Memory B cell (primary cell): ENCODE measurements at regions not wholly inside any gene's neighbourhood (a gene's known extent, or its start where the extent isn't known, plus 50 kb on each side); places are given as distances from the start of the nearest gene placed in this dataset.

Source experiments
- ATAC-seq: fragments of 150-1000 bp; cut with Tn5 transposase; 2 replicates; pipeline ENCODE4 v1.10.0; 2021; ENCODE audit warnings: low read depth, mild to moderate bottlenecking, moderate library complexity
- DNase-seq, 2 donors: peaks; one replicate each; pipeline ENCODE4 v3.0.0; 2022; ENCODE audit warnings: low spot score in 2 of 2
- H3K27ac Mint-ChIP-seq: one replicate; pipeline ENCODE4 v1.8.0; 2022; ENCODE audit warnings: mild to moderate bottlenecking, moderate library complexity, mixed read lengths
- H3K27me3 Mint-ChIP-seq: one replicate; pipeline ENCODE4 v1.8.0; 2022; ENCODE audit warnings: mixed read lengths
- H3K36me3 Mint-ChIP-seq: one replicate; pipeline ENCODE4 v1.8.0; 2022; ENCODE audit warnings: mild to moderate bottlenecking, mixed read lengths
- H3K4me1 Mint-ChIP-seq: one replicate; pipeline ENCODE4 v1.8.0; 2022; ENCODE audit warnings: mixed read lengths
- H3K4me3 Mint-ChIP-seq: one replicate; pipeline ENCODE4 v1.8.0; 2022; ENCODE audit warnings: mild to moderate bottlenecking, moderate library complexity, mixed read lengths
- H3K9me3 Mint-ChIP-seq: one replicate; pipeline ENCODE4 v1.8.0; 2022; ENCODE audit warnings: mixed read lengths

- Mint-ChIP-seq H3K27ac (no peak overlapping the region), H3K4me3 (no peak overlapping the region), H3K27me3 (peaks cover 9% of the 10 kb centered on the region)
Observed at GRCh38 chr5:154107010-154107409, 68.2 kb downstream of the MFAP3 start.

DNA sequence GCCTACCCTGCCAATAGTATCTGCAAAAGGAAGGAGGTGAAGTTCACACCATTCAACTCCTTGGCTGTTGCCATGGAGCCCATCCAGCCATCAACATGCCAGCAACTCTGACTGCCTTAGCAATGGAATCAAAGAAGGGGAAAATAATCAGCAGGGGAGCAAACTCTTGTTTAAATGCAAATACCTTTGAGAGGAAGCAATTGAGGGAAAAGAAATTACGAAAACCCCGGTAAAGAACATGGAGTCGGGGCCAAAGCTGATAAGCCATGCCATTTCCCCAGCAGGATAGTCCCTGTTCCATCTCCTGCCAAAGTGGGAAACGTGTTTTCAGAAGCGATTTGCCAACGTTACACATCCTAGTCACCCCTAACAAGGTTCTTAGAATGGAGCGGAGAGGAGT, 69.0 kb downstream of the MFAP3 start:
- peaks cover 11% of the 10 kb centered on the region for H3K4me1 Mint-ChIP-seq
- H3K4me3 Mint-ChIP-seq: no peak overlapping the region
- DNase-seq (no peak), ATAC-seq (no peak)
- no peak overlapping the region for H3K27ac Mint-ChIP-seq
- H3K36me3 Mint-ChIP-seq: no peaks in the 10 kb centered on the region
- no peaks in the 10 kb centered on the region for H3K9me3 Mint-ChIP-seq
- peaks cover 9% of the 10 kb centered on the region for H3K27me3 Mint-ChIP-seq

More at GRCh38 chr5:154107010-154107409, 68.2 kb downstream of the MFAP3 start:
- no peaks in the 10 kb centered on the region for H3K36me3 Mint-ChIP-seq
- ATAC-seq (no peak), DNase-seq (no peak)
- H3K9me3 Mint-ChIP-seq: no peaks in the 10 kb centered on the region
- peaks cover 8% of the 10 kb centered on the region for H3K4me1 Mint-ChIP-seq

- Mint-ChIP-seq H3K27ac (no peak overlapping the region), H3K27me3 (peaks cover 10% of the 10 kb centered on the region), H3K4me3 (no peak overlapping the region), H3K9me3 (no peaks in the 10 kb centered on the region), H3K36me3 (no peaks in the 10 kb centered on the region), H3K4me1 (peaks cover 11% of the 10 kb centered on the region)
- ATAC-seq (no peak), DNase-seq (no peak)
Observed at GRCh38 chr5:154109416-154110106, 70.8 kb downstream of the MFAP3 start.

DNA sequence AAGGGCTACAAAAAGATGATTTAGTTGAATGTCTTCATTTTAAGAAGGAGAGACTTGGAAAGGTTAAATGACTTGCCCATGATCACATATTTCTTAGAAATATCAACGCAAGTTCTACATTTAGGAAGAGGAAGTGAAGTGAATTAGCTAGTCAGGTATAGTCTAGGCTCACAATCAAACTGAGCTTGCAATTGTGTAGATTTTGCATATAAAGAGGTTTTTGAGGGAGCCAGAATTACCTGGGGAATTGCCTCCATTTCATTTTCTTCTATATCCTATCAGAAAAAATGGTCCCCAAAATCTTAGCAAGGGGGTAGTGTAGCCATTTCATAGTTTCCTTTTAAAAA, 71.3 kb downstream of the MFAP3 start:
- Mint-ChIP-seq H3K27me3 (peaks cover 13% of the 10 kb centered on the region), H3K4me3 (no peak overlapping the region), H3K9me3 (no peaks in the 10 kb centered on the region), H3K36me3 (no peaks in the 10 kb centered on the region), H3K4me1 (peaks cover 11% of the 10 kb centered on the region), H3K27ac (no peak overlapping the region)
- DNase-seq (no peak), ATAC-seq (no peak)

DNA sequence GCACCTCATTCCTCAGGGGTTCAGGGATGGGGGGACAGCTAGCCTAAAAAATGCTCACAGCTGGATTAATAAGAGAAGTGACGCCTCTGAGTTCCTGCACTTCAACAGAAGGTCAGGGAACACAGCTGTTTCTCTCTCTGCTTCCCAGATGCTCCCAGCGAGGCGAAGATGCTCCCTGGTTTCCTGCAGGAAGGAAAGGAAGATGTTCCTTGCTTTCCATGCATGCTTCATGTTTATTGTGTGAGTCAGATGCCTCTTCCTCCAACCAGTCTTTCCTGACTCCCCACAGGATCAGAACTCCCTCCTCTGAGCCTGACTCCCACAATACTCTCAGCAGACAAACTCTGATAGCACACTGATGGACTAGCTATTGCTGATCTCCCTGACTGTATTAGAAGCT, 71.9 kb downstream of the MFAP3 start:
- no peak overlapping the region for H3K27ac Mint-ChIP-seq
- H3K27me3 Mint-ChIP-seq: peaks cover 14% of the 10 kb centered on the region
- H3K36me3 Mint-ChIP-seq: no peaks in the 10 kb centered on the region
- no peaks in the 10 kb centered on the region for H3K9me3 Mint-ChIP-seq
- DNase-seq: no peak
- no peak for ATAC-seq
- H3K4me1 Mint-ChIP-seq: peaks cover 11% of the 10 kb centered on the region
- no peak overlapping the region for H3K4me3 Mint-ChIP-seq

- peaks cover 13% of the 10 kb centered on the region for H3K27me3 Mint-ChIP-seq
- H3K4me3 Mint-ChIP-seq: no peak overlapping the region
- no peaks in the 10 kb centered on the region for H3K9me3 Mint-ChIP-seq
- no peak overlapping the region for H3K27ac Mint-ChIP-seq
- no peaks in the 10 kb centered on the region for H3K36me3 Mint-ChIP-seq
- DNase-seq: no peak
- no peak for ATAC-seq
- peaks cover 11% of the 10 kb centered on the region for H3K4me1 Mint-ChIP-seq
Observed at GRCh38 chr5:154111214-154111613, 72.4 kb downstream of the MFAP3 start.

DNA sequence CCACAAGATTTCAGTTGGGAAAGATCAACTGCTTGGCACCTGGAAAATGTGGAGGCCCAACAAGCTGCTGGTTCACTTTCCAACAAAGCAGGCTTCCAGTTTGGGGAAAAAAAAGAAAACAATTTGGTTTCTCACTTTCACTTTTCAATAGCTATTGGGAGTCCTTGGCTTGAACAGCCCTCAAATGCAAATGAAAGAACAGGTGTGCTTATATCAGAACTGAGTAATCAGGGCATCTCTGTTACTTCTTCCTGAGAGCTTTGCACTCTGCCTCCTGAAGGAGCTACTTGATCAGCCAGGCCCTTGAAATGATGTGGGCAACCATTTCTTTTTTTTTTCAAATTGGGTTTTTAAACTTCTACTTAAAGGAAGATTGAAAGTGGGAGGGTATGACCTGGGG, 73.5 kb downstream of the MFAP3 start:
- Mint-ChIP-seq H3K4me1 (peaks cover 11% of the 10 kb centered on the region), H3K27ac (no peak overlapping the region), H3K36me3 (no peaks in the 10 kb centered on the region), H3K9me3 (no peaks in the 10 kb centered on the region), H3K4me3 (no peak overlapping the region), H3K27me3 (peaks cover 14% of the 10 kb centered on the region)
- ATAC-seq (no peak), DNase-seq (no peak)

- Mint-ChIP-seq H3K4me1 (peaks cover 17% of the 10 kb centered on the region), H3K27ac (no peak overlapping the region), H3K36me3 (peaks cover 1% of the 10 kb centered on the region), H3K4me3 (no peak overlapping the region), H3K9me3 (no peaks in the 10 kb centered on the region), H3K27me3 (peaks cover 22% of the 10 kb centered on the region)
- ATAC-seq: no peak
- DNase-seq: no peak
Observed at GRCh38 chr5:154115291-154115690, 75.2 kb upstream of the GALNT10 start.

DNA sequence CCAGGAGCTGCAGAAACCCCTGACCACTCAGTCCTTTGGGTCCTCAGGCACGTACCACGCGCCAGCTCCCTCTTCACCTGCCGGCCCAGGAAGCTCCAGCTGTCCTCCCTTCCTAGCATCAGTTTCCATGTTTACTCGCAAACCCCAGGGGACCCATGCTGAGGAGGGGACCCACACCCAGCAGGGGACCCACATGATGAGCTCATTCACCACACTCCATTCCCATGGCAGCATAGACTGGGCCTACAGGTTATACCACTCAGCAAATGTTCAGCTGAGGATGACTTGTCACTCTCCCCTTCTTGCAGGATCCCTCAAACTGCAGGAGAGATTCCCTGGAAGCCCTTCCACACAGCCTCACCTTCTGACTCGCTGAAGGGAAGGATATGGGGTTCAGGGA, 73.5 kb upstream of the GALNT10 start:
- no peak overlapping the region for H3K4me3 Mint-ChIP-seq
- H3K36me3 Mint-ChIP-seq: peaks cover 1% of the 10 kb centered on the region
- H3K9me3 Mint-ChIP-seq: no peaks in the 10 kb centered on the region
- ATAC-seq: no peak
- H3K4me1 Mint-ChIP-seq: peaks cover 14% of the 10 kb centered on the region
- peaks cover 23% of the 10 kb centered on the region for H3K27me3 Mint-ChIP-seq
- no peak overlapping the region for H3K27ac Mint-ChIP-seq
- DNase-seq: no peak

- Mint-ChIP-seq H3K9me3 (no peaks in the 10 kb centered on the region), H3K4me1 (peaks cover 11% of the 10 kb centered on the region), H3K36me3 (peaks cover 1% of the 10 kb centered on the region), H3K27me3 (peaks cover 26% of the 10 kb centered on the region), H3K27ac (no peak overlapping the region), H3K4me3 (no peak overlapping the region)
- ATAC-seq (no peak), DNase-seq (no peak)
Observed at GRCh38 chr5:154117930-154118329, 72.6 kb upstream of the GALNT10 start.

DNA sequence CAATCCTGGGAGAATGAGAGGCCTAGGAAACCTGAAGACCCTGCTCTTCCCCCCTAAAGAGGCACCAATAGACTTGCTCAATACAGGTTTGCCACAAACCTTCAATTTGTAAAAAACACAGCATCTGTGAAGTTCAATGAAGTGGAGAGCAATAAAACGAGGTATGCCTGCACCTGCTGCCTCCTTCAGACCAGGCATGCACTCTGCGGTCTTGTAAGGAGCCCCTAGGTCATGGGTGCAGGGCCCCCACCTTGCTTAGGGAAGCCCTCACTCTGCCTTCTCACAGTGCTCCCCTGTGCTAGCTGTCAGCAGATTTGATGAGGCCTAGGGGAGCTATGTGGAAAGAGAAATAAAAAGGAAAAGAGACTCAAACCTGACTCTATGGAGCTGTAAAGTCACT, 72.1 kb upstream of the GALNT10 start:
- H3K9me3 Mint-ChIP-seq: peaks cover 2% of the 10 kb centered on the region
- ATAC-seq (peak; percentile 59), DNase-seq (no peak)
- peaks cover 3% of the 10 kb centered on the region for H3K36me3 Mint-ChIP-seq
- peaks cover 28% of the 10 kb centered on the region for H3K27me3 Mint-ChIP-seq
- H3K4me1 Mint-ChIP-seq: peaks cover 11% of the 10 kb centered on the region
- no peak overlapping the region for H3K27ac Mint-ChIP-seq
- no peak overlapping the region for H3K4me3 Mint-ChIP-seq

- Mint-ChIP-seq H3K36me3 (peaks cover 7% of the 10 kb centered on the region), H3K4me1 (peaks cover 11% of the 10 kb centered on the region), H3K27ac (no peak overlapping the region), H3K4me3 (no peak overlapping the region), H3K9me3 (peaks cover 5% of the 10 kb centered on the region), H3K27me3 (peaks cover 29% of the 10 kb centered on the region)
- peak; percentile 3 to 15 for DNase-seq
- ATAC-seq: peak; percentile 82
Observed at GRCh38 chr5:154118893-154119336, 71.6 kb upstream of the GALNT10 start.

DNA sequence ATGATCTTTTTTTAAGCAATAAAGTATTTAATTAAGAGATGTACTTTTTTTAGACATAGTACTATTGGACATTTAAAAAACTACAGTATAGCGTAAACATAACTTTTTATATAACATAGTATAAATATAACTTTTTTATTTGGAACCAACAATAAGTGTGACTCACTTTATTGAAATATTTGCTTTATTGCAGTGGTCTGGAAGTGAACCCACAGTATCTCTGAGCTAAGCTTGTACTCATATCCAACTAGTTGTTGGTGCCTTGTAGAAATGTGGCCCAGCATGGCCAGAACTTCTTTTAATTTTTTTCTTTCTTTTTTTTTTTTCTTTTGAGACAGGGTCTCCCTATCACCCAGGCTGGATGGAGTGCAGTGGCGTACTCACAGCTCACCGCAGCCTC, 61.5 kb upstream of the GALNT10 start:
- Mint-ChIP-seq H3K4me1 (no peaks in the 10 kb centered on the region), H3K9me3 (peaks cover 8% of the 10 kb centered on the region), H3K36me3 (peaks cover 9% of the 10 kb centered on the region), H3K4me3 (no peak overlapping the region), H3K27me3 (peaks cover 24% of the 10 kb centered on the region), H3K27ac (no peak overlapping the region)
- ATAC-seq (no peak), DNase-seq (no peak)

GRCh38 chr5:154129921-154130320, 60.6 kb upstream of the GALNT10 start:
- H3K36me3 Mint-ChIP-seq: peaks cover 3% of the 10 kb centered on the region
- H3K9me3 Mint-ChIP-seq: peaks cover 4% of the 10 kb centered on the region
- H3K27ac Mint-ChIP-seq: no peak overlapping the region
- H3K27me3 Mint-ChIP-seq: peaks cover 18% of the 10 kb centered on the region
- H3K4me1 Mint-ChIP-seq: no peaks in the 10 kb centered on the region
- no peak for ATAC-seq
- no peak for DNase-seq
- H3K4me3 Mint-ChIP-seq: no peak overlapping the region

GRCh38 chr5:154131817-154132216, 58.7 kb upstream of the GALNT10 start:
- no peaks in the 10 kb centered on the region for H3K36me3 Mint-ChIP-seq
- no peak overlapping the region for H3K4me3 Mint-ChIP-seq
- ATAC-seq (no peak), DNase-seq (no peak)
- no peaks in the 10 kb centered on the region for H3K4me1 Mint-ChIP-seq
- H3K27ac Mint-ChIP-seq: no peak overlapping the region
- peaks cover under 1% of the 10 kb centered on the region for H3K9me3 Mint-ChIP-seq
- peaks cover 8% of the 10 kb centered on the region for H3K27me3 Mint-ChIP-seq
